Thoracic aorta (tissue), 2 donors: ENCODE measurements at regions not wholly inside any gene's neighbourhood (a gene's known extent, or its start where the extent isn't known, plus 50 kb on each side); places are given as distances from the start of the nearest gene placed in this dataset.

Source experiments
- ATAC-seq: fragments of 150-250 bp; one replicate; pipeline ENCODE4 v1.8.0; 2017; ENCODE audit warnings: low read depth; ENCODE audit not compliant: insufficient number of reproducible peaks, low FRiP score
- DNase-seq: peaks from one replicate; pipeline ENCODE4 v3.0.0-alpha.2; 2020; ENCODE audit warnings: low spot score
- H3K27ac ChIP-seq, 2 donors: fragments of 200-600 bp; sonication (generic); 1 replicate in 1 of 2; 2 replicates in 1 of 2; pipeline ENCODE4 v1.5.1; 2016; ENCODE audit warnings: mild to moderate bottlenecking in 2 of 2, moderate library complexity in 2 of 2
- H3K27me3 ChIP-seq: fragments of 200-600 bp; sonication (generic); replicated peaks from 2 replicates; pipeline ENCODE4 v1.6.0; 2016; ENCODE audit warnings: mild to moderate bottlenecking; ENCODE audit not compliant: insufficient read depth
- H3K36me3 ChIP-seq: fragments of 200-600 bp; sonication (generic); one replicate; pipeline ENCODE4 v1.5.1; 2016
- H3K4me1 ChIP-seq, 2 donors: fragments of 200-600 bp; sonication (generic); 1 replicate in 1 of 2; 2 replicates in 1 of 2; pipeline versions ENCODE4 v1.5.1 to v1.6.0; 2016; ENCODE audit warnings: low read depth in 2 of 2, mild to moderate bottlenecking in 1 of 2; ENCODE audit not compliant: control insufficient read depth in 1 of 2
- H3K4me3 ChIP-seq: fragments of 200-600 bp; sonication (generic); 2 replicates; pipeline ENCODE4 v1.5.1; 2016; ENCODE audit warnings: mild to moderate bottlenecking
- H3K9me3 ChIP-seq: fragments of 200-600 bp; sonication (generic); 2 replicates; pipeline ENCODE4 v1.5.1; 2016
- TF ChIP-seq, protein P1 (sequence below): fragments of 200-600 bp; sonication (generic); IDR thresholded peaks from one replicate; pipeline ENCODE4 v1.5.1; 2019; ENCODE audit warnings: antibody characterized with exemption

DNA sequence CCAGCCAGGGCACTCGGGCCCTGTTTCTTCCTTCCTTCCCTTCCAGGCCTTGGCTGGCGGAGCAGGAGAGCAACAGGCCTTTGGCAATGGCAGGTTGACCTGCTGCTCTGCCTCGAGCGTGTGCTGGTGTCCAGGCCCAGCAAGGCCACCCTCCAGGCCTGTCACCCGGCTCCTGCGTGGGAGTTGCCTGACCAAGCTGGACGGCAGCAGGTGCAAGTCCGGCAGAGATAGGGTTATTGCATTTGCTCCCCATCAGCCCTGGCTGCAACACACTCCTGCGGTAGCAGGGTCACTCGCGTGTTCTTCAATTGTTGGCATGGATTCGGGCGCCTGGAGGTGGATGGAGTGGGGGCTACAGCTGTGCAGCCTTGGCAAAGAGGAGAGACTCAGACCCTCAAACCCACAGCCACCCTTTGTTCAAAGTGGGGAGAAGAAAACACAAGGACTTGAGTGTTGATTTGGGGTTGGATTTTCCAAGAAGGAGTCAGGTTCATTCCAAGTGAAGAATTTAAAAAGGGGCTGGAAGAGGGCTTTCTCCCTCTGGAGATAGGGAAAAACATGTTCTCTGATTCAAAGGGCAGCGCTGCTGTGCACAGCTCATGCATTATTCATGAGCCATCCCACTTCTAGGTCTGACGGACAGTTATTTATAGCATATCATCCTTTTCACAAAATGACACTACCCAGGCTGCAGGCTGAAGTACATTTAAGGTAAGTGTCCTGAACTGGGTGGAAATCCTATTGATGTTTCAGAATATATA, 64.2 kb upstream of the PITRM1 start:
- ATAC-seq (no peak), DNase-seq (no peak)
- TF ChIP-seq, protein P1, sequence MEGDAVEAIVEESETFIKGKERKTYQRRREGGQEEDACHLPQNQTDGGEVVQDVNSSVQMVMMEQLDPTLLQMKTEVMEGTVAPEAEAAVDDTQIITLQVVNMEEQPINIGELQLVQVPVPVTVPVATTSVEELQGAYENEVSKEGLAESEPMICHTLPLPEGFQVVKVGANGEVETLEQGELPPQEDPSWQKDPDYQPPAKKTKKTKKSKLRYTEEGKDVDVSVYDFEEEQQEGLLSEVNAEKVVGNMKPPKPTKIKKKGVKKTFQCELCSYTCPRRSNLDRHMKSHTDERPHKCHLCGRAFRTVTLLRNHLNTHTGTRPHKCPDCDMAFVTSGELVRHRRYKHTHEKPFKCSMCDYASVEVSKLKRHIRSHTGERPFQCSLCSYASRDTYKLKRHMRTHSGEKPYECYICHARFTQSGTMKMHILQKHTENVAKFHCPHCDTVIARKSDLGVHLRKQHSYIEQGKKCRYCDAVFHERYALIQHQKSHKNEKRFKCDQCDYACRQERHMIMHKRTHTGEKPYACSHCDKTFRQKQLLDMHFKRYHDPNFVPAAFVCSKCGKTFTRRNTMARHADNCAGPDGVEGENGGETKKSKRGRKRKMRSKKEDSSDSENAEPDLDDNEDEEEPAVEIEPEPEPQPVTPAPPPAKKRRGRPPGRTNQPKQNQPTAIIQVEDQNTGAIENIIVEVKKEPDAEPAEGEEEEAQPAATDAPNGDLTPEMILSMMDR, result no peak
- H3K9me3 ChIP-seq, result no peaks in the 10 kb centered on the region
- H3K4me1 ChIP-seq, result peaks cover 0 to 28% of the 10 kb centered on the region in 2 donors
- no peaks in the 10 kb centered on the region for H3K27me3 ChIP-seq
- no peak overlapping the region for H3K27ac ChIP-seq
- no peak overlapping the region for H3K4me3 ChIP-seq
- no peaks in the 10 kb centered on the region for H3K36me3 ChIP-seq

DNA sequence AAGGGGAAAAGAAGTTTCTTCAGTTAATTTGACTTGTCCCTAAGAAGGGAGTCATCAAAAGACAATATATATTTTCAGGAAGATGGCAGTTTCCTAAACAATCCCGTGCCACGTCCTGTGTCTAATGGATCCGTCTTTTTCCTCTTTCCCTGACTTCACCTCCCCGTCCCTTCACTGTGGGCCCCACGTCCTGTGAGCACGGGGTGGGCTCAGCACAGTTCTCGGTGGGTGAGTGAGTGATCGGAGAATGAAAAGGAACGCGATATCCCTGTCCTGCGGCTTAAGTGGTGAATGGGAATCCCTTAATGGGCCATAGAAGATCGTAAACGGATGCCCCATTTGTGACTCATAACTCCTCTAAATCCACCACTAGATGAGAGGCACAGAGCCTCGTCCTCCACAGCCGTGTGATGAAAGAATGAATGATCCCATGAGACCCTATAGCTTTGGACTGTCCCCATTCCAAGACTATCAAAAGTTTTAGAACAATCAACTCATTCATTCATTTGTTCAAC, 63.5 kb upstream of the PITRM1 start:
- H3K36me3 ChIP-seq, result no peaks in the 10 kb centered on the region
- ATAC-seq, result no peak
- H3K27ac ChIP-seq, result no peak overlapping the region
- H3K27me3 ChIP-seq, result no peaks in the 10 kb centered on the region
- H3K4me1 ChIP-seq, result peaks cover 5 to 34% of the 10 kb centered on the region in 2 donors
- DNase-seq, result no peak
- H3K4me3 ChIP-seq, result no peak overlapping the region
- TF ChIP-seq, protein P1, result no peak
- H3K9me3 ChIP-seq, result no peaks in the 10 kb centered on the region

DNA sequence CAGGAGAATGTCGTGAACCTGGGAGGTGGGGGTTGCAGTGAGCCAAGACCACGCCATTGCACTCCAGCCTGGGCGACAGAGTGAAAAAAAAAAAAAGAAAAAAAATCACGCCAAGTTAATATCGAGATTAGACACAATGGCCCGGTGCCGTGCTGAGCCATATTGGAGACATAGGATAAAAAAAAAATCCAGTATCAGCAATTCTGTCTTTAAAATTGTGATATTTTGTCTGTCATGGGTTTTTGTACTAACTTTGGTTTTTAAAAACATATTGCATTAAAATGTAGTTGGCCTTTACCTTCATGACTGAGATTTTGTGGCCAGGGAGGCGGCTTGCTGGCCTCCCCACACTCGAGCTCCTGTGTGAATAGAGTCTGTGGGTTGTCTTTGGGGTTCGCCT, 62.8 kb upstream of the PITRM1 start:
- TF ChIP-seq, protein P1, result no peak
- H3K36me3 ChIP-seq, result no peaks in the 10 kb centered on the region
- H3K9me3 ChIP-seq, result no peaks in the 10 kb centered on the region
- H3K27ac ChIP-seq, result no peak overlapping the region
- peaks cover 5 to 34% of the 10 kb centered on the region in 2 donors for H3K4me1 ChIP-seq
- ATAC-seq (no peak), DNase-seq (no peak)
- no peak overlapping the region for H3K4me3 ChIP-seq
- no peaks in the 10 kb centered on the region for H3K27me3 ChIP-seq

DNA sequence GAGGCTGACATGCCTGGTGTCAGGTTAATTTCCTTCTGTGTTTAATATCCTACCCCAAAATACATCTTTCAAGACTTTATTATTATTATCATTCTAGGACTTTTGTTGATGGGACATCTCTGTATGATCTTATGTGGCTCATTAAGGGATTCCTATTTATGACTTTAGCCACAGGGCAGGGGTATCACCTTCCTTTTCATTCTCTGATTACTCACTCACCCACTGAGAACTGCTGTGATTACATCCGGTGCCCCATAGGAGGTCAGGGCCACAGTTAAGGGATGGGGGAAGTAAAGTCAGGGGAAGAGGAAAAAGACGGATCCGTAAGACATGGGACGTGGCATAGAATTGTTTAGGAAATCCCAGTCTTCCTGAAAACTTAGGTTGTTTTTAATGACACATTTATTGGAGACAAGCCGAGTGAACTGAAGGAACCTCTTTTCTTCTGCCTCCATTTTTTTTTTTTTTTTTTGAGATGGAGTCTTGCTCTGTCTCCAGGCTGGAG, 61.0 kb upstream of the PITRM1 start:
- ATAC-seq (no peak), DNase-seq (no peak)
- Histone ChIP-seq H3K27ac (no peak overlapping the region), H3K4me3 (no peak overlapping the region), H3K27me3 (no peaks in the 10 kb centered on the region), H3K36me3 (no peaks in the 10 kb centered on the region), H3K4me1 (peaks cover 5 to 27% of the 10 kb centered on the region in 2 donors), H3K9me3 (no peaks in the 10 kb centered on the region)
- TF ChIP-seq, protein P1, result no peak

DNA sequence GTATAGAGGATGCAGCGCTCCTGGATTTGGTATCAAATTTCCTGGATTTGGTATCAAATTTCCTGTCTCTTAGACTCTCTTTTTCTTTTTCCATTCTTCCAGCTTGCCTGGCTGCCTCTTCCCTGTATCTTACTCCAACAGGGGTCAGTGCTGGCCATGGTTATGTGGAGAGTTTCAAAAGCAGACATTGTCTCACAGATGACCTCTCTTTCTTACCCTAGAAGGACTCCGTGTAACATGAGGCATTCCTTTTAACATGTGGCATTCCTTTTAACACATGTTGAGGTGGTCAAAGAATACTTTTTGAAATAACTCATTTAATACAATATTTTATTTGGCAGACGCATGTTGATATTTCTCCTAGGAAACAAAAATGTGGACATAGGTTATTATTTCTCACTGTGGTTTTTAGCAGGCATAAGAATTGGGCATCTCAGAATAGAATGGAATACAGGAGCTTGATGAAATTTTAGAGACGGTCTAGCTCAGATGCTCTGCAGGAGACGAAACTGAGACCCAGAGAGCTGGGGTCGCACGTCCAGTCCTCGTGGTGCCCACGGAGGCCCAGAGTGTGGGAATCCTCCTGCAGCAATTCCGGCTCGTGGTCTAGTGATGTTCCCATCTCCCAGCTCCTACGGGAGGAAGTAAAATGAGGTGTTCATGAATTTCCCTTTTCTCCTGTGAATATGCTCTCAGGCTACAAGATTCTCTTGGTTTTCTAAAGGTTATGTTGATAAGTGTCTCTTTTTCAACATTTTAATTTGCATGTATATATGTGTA, 59.6 kb upstream of the PITRM1 start:
- Histone ChIP-seq H3K27me3 (no peaks in the 10 kb centered on the region), H3K9me3 (no peaks in the 10 kb centered on the region), H3K36me3 (no peaks in the 10 kb centered on the region), H3K4me3 (peak overlapping the region; percentile 33), H3K4me1 (peaks cover 15 to 27% of the 10 kb centered on the region in 2 donors), H3K27ac (peak overlapping the region; percentile 89)
- no peak for DNase-seq
- TF ChIP-seq, protein P1, result peak; percentile 30
- ATAC-seq, result peak; percentile 75
